ENCODE measurements at regions not wholly inside any gene's neighbourhood (a gene's known extent, or its start where the extent isn't known, plus 50 kb on each side); places are given as distances from the start of the nearest gene placed in this dataset.

DNA sequence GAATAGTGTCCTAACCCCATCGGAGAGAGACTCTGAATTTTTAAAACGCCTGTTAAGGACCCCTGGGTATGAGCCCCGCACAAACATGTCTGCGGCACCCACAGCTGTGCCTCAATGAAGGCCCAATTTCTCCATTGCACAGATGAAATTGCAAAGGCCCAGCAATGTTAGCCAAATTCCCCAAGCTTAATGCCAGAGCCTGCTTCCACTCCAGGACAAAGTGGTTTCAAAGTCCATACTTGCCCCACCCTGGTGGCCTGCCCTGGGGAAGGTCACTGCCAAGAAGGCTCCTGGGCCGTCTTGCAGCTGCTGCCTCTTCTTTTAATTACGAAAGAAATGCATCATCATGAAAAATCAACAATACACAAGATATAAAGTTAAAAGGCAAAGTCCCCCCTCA, 1179.7 kb downstream of the VRK1 start:
- TF ChIP-seq, protein P1, sequence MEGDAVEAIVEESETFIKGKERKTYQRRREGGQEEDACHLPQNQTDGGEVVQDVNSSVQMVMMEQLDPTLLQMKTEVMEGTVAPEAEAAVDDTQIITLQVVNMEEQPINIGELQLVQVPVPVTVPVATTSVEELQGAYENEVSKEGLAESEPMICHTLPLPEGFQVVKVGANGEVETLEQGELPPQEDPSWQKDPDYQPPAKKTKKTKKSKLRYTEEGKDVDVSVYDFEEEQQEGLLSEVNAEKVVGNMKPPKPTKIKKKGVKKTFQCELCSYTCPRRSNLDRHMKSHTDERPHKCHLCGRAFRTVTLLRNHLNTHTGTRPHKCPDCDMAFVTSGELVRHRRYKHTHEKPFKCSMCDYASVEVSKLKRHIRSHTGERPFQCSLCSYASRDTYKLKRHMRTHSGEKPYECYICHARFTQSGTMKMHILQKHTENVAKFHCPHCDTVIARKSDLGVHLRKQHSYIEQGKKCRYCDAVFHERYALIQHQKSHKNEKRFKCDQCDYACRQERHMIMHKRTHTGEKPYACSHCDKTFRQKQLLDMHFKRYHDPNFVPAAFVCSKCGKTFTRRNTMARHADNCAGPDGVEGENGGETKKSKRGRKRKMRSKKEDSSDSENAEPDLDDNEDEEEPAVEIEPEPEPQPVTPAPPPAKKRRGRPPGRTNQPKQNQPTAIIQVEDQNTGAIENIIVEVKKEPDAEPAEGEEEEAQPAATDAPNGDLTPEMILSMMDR (IDR thresholded peaks at IDR 0.05): no peak
- TF ChIP-seq POLR2A (IDR thresholded peaks at IDR 0.05): no peak
